ENCODE measurements at regions not wholly inside any gene's neighbourhood (a gene's known extent, or its start where the extent isn't known, plus 50 kb on each side); places are given as distances from the start of the nearest gene placed in this dataset.
"Not testable (repeated sequence)": the region's sequence is repeated elsewhere in the genome, so short reads cannot be mapped to it uniquely, and the experiment has no call there.

- intact Hi-C loops (cut with DNase I) = no loop called here
- DNase-seq (no peak), ATAC-seq (no peak)
These were observed 113.0 kb upstream of the TMPRSS2 start for GRCh38 chr21:41620982-41621381.

DNA sequence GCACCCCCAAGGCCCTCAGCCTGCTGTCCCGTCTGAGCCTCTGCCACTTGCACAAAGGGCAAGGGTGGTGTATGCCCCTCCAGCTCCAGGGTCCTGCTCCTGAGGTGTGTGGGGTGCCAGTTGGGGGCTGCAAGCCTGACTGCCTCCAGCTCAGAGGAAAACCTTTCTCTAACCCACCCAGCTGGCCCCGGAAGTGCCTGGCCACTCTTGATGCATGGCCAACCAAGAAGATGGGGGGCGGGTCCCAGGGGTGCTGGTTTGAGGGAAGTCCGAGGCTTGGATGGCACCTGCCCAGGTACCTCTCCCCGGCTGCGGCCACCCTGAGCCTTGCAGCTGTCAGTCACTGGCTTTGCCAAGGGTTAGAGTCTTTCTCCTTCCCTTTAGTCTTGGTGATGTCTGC is 112.6 kb upstream of the TMPRSS2 start:
- ATAC-seq = no peak
- peak; percentile 27 for DNase-seq
- intact Hi-C loops (cut with DNase I) = no loop called here

DNA sequence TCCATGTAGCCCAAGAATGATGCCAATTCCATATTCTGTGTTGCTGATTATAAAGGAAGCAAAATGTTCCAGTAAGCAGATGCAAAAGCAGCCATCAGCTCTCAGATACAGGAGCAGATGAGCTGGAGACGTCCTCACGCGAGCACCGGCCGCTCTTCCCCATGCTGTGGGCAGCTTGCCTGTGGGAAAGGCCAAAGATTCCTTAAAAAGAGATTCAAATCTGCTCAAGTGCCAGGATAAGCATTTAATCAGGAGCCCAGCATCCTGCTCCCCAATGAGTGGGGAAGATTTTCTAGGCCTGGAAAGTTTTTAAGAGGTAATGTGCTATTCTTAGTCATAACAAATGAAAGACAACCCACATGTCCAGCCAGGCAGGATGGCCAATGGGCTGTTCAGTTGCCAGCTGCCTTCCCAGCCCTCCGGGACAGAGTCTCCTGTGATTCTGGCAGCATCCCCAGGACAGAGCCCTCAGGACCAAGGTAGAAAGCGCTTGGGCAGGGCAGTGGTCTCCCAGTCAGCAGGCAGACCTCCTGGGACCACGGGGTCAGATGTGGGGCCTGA is 108.2 kb upstream of the TMPRSS2 start:
- DNase-seq (peak; percentile 57), ATAC-seq (peak; percentile 19 to 50)
- intact Hi-C loops (cut with DNase I) = loop anchor here in 1 of 2 donors (10.0 kb wide), 1 partner anchor 499 kb away; no protein-coding TSS in a partner anchor

DNA sequence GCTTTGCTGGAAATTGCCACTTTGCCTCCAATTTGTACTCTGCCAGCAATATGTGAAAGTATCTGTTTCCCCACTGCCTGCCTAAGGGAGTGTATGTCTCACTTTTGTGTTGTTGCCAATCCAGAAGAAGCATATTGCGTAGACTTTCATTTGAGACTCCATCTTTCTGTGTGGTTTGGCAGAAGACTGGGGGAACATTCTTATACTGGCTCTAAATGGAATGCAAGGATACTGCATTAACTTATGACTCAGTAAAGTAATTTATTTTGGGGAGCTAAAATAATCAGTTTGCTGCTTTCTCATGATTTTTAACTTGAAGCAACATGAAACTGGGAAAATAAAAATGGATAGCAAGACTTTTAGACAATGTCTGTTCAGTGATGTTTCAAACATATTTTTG is 107.7 kb upstream of the TMPRSS2 start:
- ATAC-seq (peak; percentile 9 to 35), DNase-seq (no peak)
- intact Hi-C loops (cut with DNase I) = loop anchor here in 1 of 2 donors (10.0 kb wide), 1 partner anchor 499 kb away; no protein-coding TSS in a partner anchor

GRCh38 chr21:41614511-41614910 is 106.6 kb upstream of the TMPRSS2 start:
- no peak for ATAC-seq
- intact Hi-C loops (cut with DNase I) = loop anchor here (5.0 to 10.0 kb wide), 2 partner anchors 153 to 500 kb away; partner anchors contain the start of gene RIPK4 (in 1 of the 2)
- DNase-seq = no peak

GRCh38 chr21:41613533-41613909 is 105.6 kb upstream of the TMPRSS2 start:
- no peak for ATAC-seq
- intact Hi-C loops (cut with DNase I) = loop anchor here (1.0 to 10.0 kb wide), 3 partner anchors 154 to 501 kb away; partner anchors contain the start of gene RIPK4 (in 1 of the 2)

DNA sequence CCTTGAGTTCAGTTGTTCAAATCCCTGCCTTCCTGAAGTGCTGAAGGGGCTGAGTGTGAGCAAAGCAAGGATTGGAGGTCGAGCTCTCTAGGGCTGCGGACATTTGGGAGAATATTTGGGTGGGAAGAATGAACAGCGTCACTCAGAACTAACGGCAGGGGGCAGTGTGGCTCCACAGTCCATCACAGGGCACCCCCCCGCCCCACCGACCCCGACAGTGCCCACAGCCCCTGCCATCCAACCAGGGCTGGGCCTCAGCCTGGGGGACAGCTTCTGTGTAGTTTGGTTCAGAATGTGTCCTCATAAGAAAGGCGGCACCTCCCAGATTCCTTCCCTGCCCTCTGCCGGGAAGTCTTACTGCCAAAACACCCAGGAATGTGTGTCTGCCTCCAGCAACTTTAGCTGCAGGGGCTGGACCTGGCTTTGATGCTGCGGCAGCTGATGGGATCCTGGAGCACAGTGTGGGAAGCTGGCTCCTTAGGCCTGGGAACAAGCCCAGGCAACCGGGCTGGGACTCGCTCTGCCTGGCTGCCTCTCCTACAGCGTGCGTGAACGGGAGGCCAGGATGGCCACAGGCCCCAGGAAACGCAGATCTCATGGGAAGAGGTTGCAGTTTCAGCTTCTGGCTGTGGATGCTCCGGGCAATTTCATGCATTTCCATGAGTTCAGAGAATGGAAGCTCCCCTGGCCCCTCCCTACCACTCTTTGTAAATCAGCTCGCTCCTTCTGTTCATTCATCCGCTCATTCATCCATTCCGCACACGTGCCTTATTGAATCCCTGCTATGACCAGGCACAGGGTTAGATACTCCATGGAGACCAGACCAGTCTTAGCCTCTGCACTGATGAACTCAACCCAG is 104.9 kb upstream of the TMPRSS2 start:
- intact Hi-C loops (cut with DNase I) = loop anchor here (1.0 to 10.0 kb wide), 3 partner anchors 154 to 502 kb away; partner anchors contain the start of gene RIPK4 (in 1 of the 2)
- peak; percentile 83 for DNase-seq
- peak; percentile 82 to 93 for ATAC-seq

More at GRCh38 chr21:41613533-41613909, 105.6 kb upstream of the TMPRSS2 start:
- no peak for DNase-seq

DNA sequence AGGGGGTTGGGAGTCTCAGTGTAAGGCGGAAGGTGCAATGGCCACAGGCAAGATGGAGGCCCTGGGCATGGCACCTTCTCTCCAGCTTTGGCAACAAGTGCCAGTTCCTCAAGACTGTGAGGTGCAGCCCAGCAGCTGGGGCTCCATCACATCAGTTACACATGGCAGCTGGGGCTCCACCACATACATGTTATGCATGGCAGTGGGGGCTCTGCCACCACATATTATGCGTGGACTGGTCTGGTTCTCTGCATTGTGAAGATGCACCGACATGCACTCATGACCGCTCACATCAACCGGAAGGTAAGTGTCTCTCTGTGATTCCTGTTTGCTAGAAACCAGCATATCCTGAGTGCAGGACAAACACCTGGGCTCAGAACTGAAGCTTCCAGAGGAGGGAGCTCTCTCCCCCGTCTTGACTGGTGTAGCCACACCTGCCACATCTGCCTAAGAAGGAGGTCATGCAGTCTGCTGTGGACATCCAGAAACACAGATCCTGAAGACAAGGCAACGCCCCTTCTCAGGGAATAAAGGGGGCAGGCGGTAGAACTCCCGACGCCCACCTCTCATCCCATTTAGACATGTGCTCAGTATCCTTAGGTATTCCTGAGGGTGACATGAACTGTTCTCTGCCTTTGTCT is 104.1 kb upstream of the TMPRSS2 start:
- no peak for DNase-seq
- ATAC-seq = peak in 1 of 2 donors; percentile 7
- intact Hi-C loops (cut with DNase I) = loop anchor here (5.0 to 10.0 kb wide), 2 partner anchors 155 to 503 kb away; partner anchors contain the start of gene RIPK4 (in 1 of the 2)

- ATAC-seq (no peak), DNase-seq (no peak)
- intact Hi-C loops (cut with DNase I) = loop anchor here (5.0 to 10.0 kb wide), 2 partner anchors 156 to 503 kb away; partner anchors contain the start of gene RIPK4 (in 1 of the 2)
These were observed 103.5 kb upstream of the TMPRSS2 start for GRCh38 chr21:41611441-41611840.

DNA sequence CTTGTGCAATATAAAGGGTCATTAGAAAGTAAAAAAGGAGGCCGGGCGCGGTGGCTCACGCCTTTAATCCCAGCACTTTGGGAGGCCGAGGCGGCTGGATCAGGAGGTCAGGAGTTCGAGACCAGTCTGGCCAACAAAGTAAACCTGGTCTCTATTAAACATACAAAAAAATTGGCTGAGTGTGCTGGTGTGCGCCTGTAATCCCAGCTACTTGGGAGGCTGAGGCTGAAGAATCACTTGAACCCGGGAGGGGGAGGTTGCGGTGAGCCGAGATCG is 102.8 kb upstream of the TMPRSS2 start:
- DNase-seq, ATAC-seq: not testable (repeated sequence)
- intact Hi-C loops (cut with DNase I) = loop anchor here (5.0 to 10.0 kb wide), 2 partner anchors 157 to 504 kb away; partner anchors contain the start of gene RIPK4 (in 1 of the 2)

GRCh38 chr21:41610042-41610839 is 102.3 kb upstream of the TMPRSS2 start:
- peak; percentile 65 for DNase-seq
- ATAC-seq = peak in 1 of 2 donors; percentile 28
- intact Hi-C loops (cut with DNase I) = loop anchor here (5.0 to 10.0 kb wide), 2 partner anchors 157 to 505 kb away; partner anchors contain the start of gene RIPK4 (in 1 of the 2)

- ATAC-seq (no peak), DNase-seq (no peak)
- intact Hi-C loops (cut with DNase I) = loop anchor here in 1 of 2 donors (10.0 kb wide), 1 partner anchor 322 kb away; no protein-coding TSS in a partner anchor
These were observed 98.7 kb upstream of the TMPRSS2 start for GRCh38 chr21:41606706-41607105.

DNA sequence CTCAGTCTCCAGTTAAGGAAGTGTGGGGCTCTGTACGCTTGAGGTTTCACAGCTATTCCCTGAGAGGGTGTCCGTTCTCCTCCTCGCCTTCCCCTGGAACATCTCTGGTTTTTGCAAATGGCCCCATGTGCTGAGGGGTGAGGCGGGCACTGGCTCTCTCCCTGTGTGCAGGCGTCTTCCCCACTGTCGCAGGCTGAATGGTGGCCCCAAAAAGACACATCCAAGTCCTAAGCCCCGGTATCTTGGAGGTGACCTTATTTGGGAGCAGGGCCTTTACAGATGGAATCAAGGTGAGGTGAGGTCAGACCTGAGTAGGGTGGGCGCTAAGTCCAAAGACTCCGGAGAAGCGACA is 98.0 kb upstream of the TMPRSS2 start:
- ATAC-seq (no peak), DNase-seq (no peak)
- intact Hi-C loops (cut with DNase I) = loop anchor here in 1 of 2 donors (10.0 kb wide), 1 partner anchor 321 kb away; no protein-coding TSS in a partner anchor

DNA sequence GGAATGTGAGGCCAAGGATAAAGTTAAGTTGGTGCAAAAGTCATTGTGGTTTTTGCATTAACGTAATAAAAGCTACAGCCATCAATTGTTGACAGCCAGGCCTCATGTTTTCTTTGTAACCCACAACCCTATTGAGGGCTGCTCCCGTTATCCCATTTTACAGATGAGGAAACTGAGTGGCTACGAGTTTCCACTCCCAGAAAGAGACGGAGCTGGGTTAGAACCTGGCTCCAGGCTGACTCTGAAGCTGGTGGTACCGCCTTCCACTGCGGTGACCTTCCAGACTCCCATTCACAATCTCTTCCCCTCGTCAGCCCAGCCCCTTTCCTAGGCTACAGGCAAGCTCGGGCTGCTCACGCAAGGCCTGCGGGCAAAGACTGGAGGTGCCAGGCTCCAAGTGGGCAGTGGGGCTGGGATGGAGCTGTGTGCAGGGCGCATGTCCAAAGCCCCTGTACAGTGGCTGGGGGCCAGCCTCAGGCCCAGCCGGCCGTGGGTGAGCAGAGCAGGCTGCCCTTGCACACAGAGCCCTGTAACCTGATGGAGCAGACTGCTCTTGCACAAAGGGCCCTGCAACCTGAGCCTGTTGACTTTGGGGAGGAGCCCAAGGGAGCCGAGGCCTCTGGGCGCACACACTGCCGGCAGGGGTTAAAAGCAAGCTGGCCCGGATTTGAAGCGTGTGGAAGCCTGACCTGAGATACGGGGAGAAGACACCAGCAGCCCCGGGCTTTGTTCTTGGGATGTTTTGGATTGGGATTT is 97.4 kb upstream of the TMPRSS2 start:
- intact Hi-C loops (cut with DNase I) = loop anchor here in 1 of 2 donors (10.0 kb wide), 1 partner anchor 321 kb away; no protein-coding TSS in a partner anchor
- ATAC-seq = no peak
- DNase-seq = no peak

DNA sequence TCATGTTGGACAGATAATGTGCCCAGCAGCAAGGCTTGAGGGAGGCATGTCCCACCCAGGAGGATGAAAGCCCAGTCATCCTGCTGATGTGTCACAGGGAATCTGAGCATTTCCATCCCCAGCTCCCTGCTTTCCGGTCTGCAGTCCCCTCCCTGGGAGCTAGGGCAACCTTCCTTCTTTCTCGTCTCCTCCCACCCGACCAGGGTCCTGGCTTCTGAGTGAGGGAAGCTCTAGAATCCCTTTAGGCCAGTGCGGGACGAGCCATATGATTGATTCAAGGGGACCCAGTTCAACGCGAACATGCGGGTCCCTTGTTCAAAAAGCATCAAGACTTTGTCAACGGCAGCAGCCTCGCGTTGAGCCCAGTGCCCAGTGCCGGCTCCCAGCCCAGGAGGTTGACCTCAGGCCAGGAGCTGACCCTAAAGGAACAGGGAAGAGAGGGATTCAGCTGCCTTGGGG is 96.7 kb upstream of the TMPRSS2 start:
- no peak for DNase-seq
- no peak for ATAC-seq
- intact Hi-C loops (cut with DNase I) = loop anchor here in 1 of 2 donors (10.0 kb wide), 1 partner anchor 320 kb away; no protein-coding TSS in a partner anchor

DNA sequence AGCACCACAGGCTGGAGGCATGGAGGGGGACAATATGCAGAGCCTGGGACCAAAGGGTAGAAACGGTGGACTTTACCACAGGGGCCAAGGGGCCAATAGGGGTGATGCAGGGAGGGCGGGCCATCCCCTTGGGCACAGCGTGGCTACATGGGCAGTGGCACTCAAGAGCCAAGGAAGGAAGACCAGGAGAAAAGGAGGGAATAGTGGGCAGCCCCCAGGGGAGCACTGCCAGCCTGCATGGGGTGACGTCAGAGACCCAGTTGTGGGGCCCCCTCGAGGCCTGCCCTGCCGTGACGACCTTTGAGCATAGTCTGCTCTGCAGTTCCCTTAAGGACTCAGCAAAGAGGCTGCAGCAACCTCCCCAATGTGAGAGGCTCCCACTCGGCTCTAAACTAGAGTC is 95.5 kb upstream of the TMPRSS2 start:
- DNase-seq = no peak
- intact Hi-C loops (cut with DNase I) = loop anchor here in 1 of 2 donors (10.0 kb wide), 1 partner anchor 319 kb away; no protein-coding TSS in a partner anchor
- no peak for ATAC-seq

DNA sequence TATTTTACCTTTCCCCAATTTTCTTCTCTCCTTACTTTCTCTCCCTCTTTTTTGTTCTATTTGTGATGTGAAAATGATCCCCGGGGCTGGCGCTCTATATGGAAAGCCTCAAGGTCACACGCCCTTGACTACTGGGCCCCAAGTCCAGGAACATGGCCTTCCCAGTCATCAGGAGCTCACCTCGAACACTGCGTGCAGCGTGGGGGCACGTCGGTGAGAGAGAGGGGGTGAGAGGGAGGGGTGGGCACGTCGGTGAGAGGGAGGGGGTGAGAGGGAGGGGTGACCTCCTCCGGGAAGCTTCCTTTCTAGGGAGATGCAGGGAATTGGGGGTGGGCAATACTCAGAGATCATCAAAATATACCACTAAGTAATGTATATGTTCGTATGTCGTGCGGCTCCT is 94.6 kb upstream of the TMPRSS2 start:
- ATAC-seq (no peak), DNase-seq (no peak)
- intact Hi-C loops (cut with DNase I) = loop anchor here in 1 of 2 donors (10.0 kb wide), 1 partner anchor 318 kb away; no protein-coding TSS in a partner anchor

Measured in left cardiac atrium (tissue), 4 donors.